Right ventricle myocardium inferior (tissue), 1 donor: ENCODE measurements at regions not wholly inside any gene's neighbourhood (a gene's known extent, or its start where the extent isn't known, plus 50 kb on each side); places are given as distances from the start of the nearest gene placed in this dataset.
"Not testable (repeated sequence)": the region's sequence is repeated elsewhere in the genome, so short reads cannot be mapped to it uniquely, and the experiment has no call there.

Experiments
- ATAC-seq: fragments of 200-7000 bp; cut with Tn5 transposase; one replicate; pipeline ENCODE4 v1.9.1; 2020; ENCODE audit warnings: mild to moderate bottlenecking, moderate library complexity
- DNase-seq: peaks from one replicate; pipeline ENCODE4 v3.0.0; 2021; ENCODE audit errors: missing footprints
- intact Hi-C: fragments of 100-400 bp; cut with DNase I; formaldehyde crosslinking; loops from one replicate; pipeline ENCODE4 v1.11.0; 2022
- donor health status: DM: no; HTN: yes; CAD: no; lungs with severe emphysema.

DNA sequence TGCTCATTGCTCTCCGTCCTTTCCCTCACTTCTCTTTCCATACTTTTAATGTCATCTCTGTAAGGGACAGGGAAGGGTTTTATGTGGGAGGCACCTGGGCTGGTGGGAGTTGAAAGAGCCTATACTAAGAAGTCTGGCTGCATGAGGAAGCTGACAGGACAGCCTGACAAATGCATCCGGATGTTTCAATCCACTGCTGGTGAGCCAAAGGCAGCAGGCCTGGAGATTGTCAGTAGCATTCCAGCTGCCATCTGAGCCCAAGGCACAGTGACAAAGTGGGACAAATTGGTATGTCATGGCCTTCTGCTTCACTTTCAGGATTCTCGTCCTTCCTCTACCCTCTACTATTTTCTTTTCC is 218.4 kb downstream of the STK31 start:
- intact Hi-C loops, result no loop called here
- ATAC-seq, result no peak

DNA sequence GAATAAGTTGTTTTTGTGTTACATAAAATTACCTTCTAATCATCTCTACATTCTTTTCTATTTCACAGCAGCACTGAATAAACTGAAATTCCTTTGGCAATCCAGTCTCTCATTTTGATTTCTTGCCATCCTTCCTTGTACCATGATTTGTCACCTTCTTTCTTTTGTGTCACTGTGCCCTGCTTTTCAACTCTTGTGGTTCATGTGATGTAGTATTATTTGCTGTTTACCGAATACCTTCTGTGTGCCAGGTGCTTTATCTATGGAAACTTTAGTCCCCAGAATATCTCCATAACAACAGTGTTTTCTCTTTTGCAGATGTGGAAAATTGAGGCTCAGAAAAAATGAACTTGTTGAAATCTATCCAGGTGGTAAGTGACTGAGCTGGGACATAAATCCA is 220.3 kb downstream of the STK31 start:
- ATAC-seq, result no peak
- intact Hi-C loops, result no loop called here
- no peak for DNase-seq

More for the DNA sequence above, 218.4 kb downstream of the STK31 start:
- DNase-seq, result no peak

- ATAC-seq (no peak), DNase-seq (no peak)
- intact Hi-C loops, result no loop called here
Measured at GRCh38 chr7:23931633-23932032, 221.6 kb downstream of the STK31 start.

DNA sequence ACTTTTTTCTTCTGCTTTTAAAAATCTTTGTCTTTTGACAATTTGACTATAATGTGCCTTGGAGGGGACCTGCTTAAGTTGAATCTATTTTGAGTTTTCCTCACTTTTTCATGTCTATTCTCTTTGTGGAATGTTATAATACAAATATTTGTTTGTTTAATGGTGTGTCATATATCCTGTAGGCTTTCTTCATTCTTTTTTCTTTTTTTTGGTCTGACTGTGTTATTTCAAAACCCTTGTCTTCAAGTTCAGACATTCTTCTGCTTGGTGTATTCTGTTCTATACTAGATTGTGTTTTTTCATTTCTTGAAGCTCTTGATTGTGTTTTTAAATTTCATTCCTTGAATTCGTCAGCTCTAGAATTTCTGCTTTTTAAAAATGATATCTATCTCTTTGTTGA is 228.2 kb downstream of the STK31 start:
- DNase-seq, result no peak
- intact Hi-C loops, result no loop called here
- ATAC-seq, result no peak

GRCh38 chr7:23938937-23939552 is 229.0 kb downstream of the STK31 start:
- ATAC-seq (no peak), DNase-seq (no peak)
- intact Hi-C loops, result no loop called here

DNA sequence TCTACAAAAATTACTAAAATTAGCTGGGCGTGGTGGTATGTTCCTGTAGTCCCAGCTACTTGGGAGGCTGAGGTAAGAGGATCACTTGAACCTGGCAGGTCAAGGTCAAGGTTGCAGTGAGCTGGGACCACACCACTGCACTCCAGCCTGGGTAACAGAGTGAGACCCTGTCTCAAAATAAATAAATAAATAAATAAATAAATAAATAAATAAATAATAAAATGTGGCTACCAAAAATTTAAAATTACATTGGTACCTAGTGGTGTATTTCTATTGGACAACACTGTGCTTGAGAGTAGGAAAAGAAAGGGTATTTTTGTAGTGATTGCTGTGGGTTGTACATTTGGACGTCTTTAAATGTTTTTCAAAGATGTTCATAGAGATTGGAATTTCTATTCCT is 229.7 kb downstream of the STK31 start:
- DNase-seq, intact Hi-C loops: not testable (repeated sequence)

GRCh38 chr7:23941551-23941950 is 231.5 kb downstream of the STK31 start:
- no peak for DNase-seq
- intact Hi-C loops, result no loop called here
- ATAC-seq, result no peak

More for the DNA sequence above, 229.7 kb downstream of the STK31 start:
- ATAC-seq, result not testable (repeated sequence)

- no peak for DNase-seq
- no peak for ATAC-seq
- intact Hi-C loops, result no loop called here
Measured at GRCh38 chr7:23942032-23942431, 232.0 kb downstream of the STK31 start.

DNA sequence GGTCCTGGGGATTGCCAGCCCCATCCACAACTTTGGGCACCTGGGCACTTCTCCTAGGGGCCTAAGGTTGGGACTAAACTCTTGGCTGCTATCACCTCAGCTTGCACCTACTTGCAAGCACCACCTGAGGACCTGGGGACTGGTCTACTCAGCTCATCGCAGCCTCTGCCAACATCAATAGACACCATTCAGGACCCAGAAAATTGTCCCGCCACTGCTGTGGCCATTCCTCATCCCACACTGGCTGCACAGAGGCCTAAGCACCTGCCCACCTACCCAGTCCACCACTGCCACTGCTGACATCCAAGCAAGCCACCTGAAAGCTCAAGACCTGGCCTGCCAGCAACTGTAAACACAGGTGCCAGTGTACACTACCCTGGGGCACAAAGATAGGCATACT is 234.1 kb downstream of the STK31 start:
- no peak for DNase-seq
- ATAC-seq, result no peak
- intact Hi-C loops, result no loop called here

DNA sequence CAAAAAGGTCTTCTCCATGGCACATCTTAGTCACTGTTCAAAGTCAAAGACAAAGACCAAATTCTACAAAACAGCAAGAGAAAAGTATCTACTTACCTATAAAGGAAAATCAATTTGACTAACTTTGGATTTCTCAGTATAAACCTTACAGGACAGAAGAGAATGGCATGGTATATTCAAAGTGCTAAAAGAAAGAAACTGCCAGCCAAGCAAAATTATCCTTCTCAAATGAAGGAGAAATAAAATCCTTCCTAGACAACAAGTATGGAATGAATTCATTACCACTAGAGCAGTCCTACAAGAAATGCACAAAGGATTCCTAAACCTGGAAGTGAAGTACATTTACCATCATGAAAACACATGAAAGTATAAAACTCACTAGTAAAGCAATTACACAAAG is 235.5 kb downstream of the STK31 start:
- no peak for DNase-seq
- no peak for ATAC-seq
- intact Hi-C loops, result no loop called here

- intact Hi-C loops, result no loop called here
- ATAC-seq (no peak), DNase-seq (no peak)
Measured at GRCh38 chr7:23955145-23955544, 245.1 kb downstream of the STK31 start.

- DNase-seq (no peak), ATAC-seq (no peak)
- intact Hi-C loops, result no loop called here
Measured at GRCh38 chr7:23955600-23956149, 245.7 kb downstream of the STK31 start.

GRCh38 chr7:23956772-23957576 is 247.0 kb downstream of the STK31 start:
- ATAC-seq, result no peak
- intact Hi-C loops, result no loop called here
- no peak for DNase-seq

DNA sequence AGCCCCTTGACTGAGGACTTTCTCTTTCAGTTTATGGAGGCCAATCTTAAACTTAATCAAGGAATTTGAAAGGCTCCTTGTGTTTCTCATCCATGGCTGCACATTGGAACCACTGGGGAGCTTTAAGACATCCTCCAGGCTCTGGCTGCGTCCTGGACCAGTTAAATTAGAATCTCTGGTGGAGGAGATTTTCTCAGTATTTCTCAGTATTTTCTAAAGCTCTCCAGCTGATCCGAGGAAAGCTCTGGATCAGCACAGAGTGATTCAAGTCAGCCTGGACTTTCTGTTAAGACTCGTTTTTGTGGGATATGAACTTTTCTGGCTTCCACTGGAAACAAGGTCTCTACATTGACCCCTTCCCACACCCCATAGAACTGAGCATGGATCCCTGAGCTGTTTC is 249.8 kb downstream of the STK31 start:
- no peak for DNase-seq
- ATAC-seq, result no peak
- intact Hi-C loops, result no loop called here

GRCh38 chr7:23960361-23960760 is 250.3 kb downstream of the STK31 start:
- ATAC-seq (no peak), DNase-seq (no peak)
- intact Hi-C loops, result no loop called here

DNA sequence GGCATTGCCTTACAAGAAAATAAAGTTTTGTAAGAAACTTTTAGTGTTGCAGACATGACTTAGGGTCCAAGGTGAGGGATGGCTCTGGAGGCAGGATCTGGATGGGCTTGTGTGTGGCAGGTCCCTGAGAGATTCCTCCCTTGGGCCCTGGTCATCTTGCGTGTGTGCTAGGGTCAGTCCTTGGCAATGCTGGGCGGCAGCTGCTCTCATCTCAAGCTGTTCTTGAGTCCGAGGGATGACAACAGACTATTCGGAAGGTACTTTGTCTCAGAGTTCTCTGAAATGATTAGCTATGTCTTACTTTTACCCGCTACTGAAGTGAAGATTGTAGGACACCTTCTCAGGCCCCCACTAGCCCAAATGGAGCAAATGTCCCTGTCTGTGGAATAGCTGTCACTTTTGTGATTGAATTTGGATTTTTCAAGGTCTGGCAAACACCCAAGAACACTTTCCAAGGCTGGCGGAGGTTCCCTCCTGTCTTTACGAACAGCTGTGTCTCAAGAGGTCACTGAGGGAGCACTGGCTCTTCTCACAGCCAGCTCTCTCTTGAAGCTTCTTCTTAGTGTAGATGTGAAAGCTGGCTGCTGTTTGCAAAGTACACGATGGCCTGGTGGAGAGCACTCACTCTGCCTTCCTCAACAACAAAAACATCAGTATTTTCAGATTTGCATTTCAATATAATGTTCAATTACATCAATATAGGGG is 253.6 kb downstream of the STK31 start:
- intact Hi-C loops, result no loop called here

DNA sequence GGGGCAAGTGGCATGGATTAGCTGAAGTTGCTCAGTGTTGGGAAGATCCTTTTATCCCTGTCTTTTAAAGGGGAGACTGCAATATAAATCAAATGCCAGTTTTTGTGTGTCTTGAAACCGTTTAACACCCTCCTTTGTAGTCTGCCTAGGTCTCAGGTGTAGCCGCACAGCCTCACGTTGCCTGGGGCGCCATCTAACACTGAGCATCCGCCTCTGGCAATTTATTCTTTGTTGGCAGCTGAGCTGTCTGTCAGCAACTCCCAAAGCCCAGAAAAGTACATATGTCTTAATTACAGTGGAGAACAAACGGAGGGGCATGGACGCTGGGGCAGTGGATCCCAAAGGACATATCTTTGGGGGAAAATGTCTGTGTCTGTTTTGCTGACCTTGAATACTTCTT is 254.7 kb downstream of the STK31 start:
- DNase-seq, result no peak
- ATAC-seq, result no peak
- intact Hi-C loops, result no loop called here

More for the DNA sequence above, 253.6 kb downstream of the STK31 start:
- peak; percentile 53 for DNase-seq
- ATAC-seq, result no peak

- no peak for ATAC-seq
- intact Hi-C loops, result no loop called here
Measured at GRCh38 chr7:23965296-23965695, 255.3 kb downstream of the STK31 start.

DNA sequence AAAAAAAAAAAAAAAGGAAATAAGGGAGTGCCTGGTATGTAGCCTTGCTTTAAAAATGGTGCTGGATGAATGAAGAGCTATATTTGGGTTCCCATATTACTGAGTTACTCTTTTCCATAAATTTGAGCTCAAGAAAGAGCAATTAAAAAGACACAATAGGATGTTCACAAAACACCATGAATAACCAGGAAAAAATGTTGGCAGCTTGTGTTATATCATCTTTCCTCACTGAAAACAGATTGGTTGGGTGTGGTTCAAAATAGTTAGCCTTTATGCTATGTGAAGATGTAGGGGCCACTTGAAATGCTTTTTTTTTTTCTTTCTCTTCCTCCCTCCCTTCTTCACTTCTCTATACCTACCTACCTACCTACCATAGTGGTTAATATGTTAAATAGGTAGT is 256.9 kb downstream of the STK31 start:
- intact Hi-C loops, result no loop called here
- ATAC-seq, result no peak

More at GRCh38 chr7:23965296-23965695, 255.3 kb downstream of the STK31 start:
- no peak for DNase-seq

More for the DNA sequence above, 256.9 kb downstream of the STK31 start:
- no peak for DNase-seq
